ENCODE measurements at regions not wholly inside any gene's neighbourhood (a gene's known extent, or its start where the extent isn't known, plus 50 kb on each side); places are given as distances from the start of the nearest gene placed in this dataset.
"Not testable (repeated sequence)": the region's sequence is repeated elsewhere in the genome, so short reads cannot be mapped to it uniquely, and the experiment has no call there.

GRCh38 chr12:88707800-88708199, 127.5 kb upstream of the KITLG start:
- DNase-seq (ENCODE audit: low read depth in 2 of 2), result no peak

DNA sequence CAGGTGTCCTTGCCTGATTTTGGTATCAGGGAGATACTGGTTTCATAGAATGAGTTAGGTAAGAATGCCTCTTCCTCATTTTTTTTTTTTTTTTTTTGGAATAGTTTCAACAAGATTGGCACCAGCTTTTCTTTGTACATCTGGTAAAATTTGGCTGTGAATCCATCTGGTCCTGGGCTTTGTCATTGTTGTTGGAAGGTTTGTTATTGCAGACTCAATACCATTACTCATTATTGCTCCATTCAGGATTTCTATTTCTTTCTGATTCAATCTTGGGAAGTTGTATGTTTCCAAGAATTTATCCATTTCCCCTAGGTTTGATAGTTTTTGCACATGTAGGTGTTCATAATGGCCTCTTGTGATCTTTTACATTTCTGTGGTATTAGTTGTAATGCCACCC, 126.0 kb upstream of the KITLG start:
- no peak for DNase-seq (ENCODE audit: low read depth in 2 of 2)

DNA sequence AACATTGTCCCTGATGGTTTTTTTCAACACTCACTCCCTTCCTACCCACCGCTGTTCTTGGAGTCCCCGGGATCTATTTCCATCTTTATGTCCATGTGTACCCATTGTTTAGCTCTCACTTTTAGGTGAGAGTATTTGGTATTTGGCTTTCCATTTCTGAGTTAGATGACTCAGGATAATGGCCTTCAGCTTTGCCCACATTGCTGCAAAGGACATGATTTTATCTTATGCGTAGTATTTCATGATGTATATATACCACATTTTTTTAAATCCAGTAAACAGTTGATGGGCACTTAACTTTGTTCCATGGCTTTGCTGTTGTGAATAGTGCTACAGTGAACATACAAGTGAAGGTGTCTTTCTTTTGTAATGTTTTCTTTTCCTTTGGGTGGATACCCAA, 123.5 kb upstream of the KITLG start:
- DNase-seq (ENCODE audit: low read depth in 2 of 2), result no peak

DNA sequence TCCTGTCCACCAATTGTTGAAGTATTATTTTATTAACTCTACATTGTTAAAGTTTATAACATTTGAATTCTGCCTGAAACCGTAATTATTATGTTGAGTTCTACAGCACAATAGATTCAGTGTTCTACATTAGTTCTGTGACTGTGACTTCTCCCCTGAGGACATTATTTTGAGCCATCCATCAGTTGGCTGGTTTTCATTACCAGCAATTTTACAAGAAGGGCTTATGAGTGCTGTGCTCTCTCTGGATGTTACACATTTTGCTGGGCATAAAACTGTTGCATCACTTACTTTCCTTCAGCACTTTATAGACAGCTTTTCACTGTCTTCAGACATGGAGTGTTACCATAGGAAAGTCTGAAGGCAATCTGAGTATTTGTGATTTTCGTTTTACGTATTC, 118.2 kb upstream of the KITLG start:
- no peak for DNase-seq (ENCODE audit: low read depth in 2 of 2)

DNA sequence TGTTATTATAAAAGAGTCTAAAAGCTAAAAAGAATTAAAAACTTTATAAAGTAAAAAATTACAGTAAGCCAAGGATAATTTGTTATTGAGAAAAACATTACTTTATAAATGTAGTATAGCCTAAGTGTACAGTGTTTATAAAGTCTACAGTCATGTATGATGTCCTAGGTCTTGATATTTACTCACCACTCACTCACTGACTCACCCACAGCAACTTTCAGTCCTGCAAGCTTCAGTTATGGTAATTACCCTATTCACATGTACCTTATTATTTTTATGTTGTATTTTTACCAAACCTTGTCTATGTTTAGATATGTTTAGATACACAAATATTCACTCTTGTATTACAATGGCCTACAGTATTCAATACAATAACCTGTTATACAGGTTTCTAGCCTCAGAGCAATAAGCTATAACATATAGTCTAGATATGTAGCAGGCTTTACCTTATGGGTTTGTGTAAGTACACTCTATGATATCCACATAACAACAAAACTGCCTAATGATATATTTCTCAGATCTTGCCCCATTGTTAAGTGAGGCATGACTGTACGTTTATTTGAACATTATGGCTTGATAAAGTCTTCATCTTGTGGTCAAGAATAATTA, 113.7 kb upstream of the KITLG start:
- no peak for DNase-seq (ENCODE audit: low read depth in 2 of 2)

GRCh38 chr12:88691811-88692210, 111.5 kb upstream of the KITLG start:
- no peak for DNase-seq (ENCODE audit: low read depth in 2 of 2)

GRCh38 chr12:88684610-88685009, 104.3 kb upstream of the KITLG start:
- no peak for DNase-seq (ENCODE audit: low read depth in 2 of 2)

GRCh38 chr12:88684170-88684569, 103.9 kb upstream of the KITLG start:
- DNase-seq (ENCODE audit: low read depth in 2 of 2), result no peak

- DNase-seq (ENCODE audit: low read depth in 2 of 2), result no peak
These were observed 103.4 kb upstream of the KITLG start for GRCh38 chr12:88683628-88684027.

DNA sequence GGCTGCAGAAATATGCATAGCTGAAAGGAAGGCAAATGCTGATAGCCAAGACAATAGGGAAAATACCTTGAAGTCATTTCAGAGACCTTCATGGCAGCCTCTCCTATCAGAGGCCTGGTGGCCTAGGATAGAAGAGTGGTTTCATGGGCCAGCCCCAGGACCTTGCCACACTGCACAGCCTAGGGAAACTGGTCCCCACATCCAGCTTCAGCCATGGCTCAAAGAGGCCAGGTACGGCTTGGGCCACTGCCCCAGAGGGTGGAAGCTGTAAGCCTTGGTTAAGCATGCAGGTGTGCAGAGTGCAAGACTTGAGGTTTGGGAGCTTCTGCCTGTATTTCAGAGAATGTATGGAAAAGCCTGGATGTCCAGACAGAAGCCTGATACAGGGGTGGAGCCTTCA, 101.0 kb upstream of the KITLG start:
- DNase-seq (ENCODE audit: low read depth in 2 of 2), result no peak

GRCh38 chr12:88677464-88677863, 97.2 kb upstream of the KITLG start:
- no peak for DNase-seq (ENCODE audit: low read depth in 2 of 2)

GRCh38 chr12:88667615-88668014, 87.3 kb upstream of the KITLG start:
- DNase-seq (ENCODE audit: low read depth in 2 of 2), result not testable (repeated sequence)

DNA sequence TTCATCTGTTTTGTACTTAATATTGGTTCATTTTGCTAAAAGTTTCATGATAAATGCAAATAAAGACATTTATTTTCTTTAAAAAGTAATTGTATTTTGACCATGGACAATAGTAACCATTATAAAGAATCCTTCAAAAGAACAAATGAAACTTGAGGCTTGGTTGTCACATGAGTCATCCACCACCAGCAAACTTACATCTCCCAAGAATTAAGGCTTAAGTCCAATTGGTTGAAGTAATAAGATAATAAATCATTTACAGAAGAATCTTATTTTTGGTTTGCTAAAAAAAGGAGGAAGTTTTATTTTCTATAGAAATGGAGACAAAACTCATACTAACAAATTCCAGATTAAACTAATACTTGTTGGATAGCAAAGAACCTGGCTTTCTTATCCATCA, 84.8 kb upstream of the KITLG start:
- no peak for DNase-seq (ENCODE audit: low read depth in 2 of 2)

DNA sequence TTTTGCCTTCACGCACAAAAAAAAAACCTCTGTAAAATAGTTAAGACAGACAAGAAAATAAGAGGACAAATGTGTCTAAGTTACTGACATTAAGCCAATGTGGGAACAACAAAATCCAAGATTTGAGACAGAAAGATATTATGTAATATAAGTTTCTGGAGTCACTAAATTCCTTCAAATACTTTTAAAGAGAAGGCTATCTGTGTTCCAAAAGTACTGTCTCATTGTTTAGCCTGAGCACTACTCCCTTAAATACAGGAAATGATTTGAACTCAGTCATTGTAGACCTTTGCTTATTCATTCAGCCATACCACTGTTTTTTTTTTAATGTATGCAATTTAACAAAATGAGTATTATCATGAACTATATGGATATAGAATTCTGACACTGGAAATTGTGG, 82.7 kb upstream of the KITLG start:
- no peak for DNase-seq (ENCODE audit: low read depth in 2 of 2)

GRCh38 chr12:88662093-88662492, 81.8 kb upstream of the KITLG start:
- no peak for DNase-seq (ENCODE audit: low read depth in 2 of 2)

DNA sequence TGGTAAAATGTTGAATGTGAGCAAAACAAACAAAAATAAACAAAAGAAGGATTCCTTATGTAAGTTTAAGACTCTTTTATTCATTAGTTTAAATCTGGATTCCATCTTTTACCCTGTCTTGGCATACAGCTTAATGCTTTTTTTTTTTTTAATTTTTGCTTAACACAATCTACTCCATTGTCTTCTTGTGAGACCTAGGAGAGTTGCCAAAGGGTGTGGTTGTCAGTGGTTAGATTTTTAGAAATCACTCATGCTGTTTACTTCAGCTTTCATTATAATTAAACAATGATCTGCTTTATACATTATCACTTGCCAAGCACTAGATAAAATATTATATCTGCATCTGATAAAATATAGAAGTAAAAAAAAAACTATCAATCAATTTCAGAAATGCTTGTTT, 77.7 kb upstream of the KITLG start:
- no peak for DNase-seq (ENCODE audit: low read depth in 2 of 2)

DNA sequence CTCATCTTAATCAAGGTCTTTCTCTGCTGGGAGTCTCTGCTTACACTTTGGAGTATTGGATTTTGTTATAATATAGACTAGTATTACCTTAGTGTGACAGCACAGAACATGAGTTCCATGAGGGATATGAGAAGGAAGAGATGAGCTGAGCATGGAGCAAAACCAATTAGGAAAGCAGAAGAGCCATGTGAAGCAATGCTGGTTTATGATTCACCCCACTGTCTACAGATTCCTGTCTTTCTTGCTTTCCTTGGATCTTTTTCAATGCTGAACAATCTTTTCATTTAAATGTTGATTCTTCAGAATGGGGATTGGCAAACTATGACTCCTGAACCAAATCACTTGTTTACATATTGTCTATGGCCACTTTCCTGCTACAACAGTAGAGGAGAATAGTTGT, 70.4 kb upstream of the KITLG start:
- DNase-seq (ENCODE audit: low read depth in 2 of 2), result no peak

- DNase-seq (ENCODE audit: low read depth in 2 of 2), result no peak
These were observed 68.4 kb upstream of the KITLG start for GRCh38 chr12:88648625-88649024.

DNA sequence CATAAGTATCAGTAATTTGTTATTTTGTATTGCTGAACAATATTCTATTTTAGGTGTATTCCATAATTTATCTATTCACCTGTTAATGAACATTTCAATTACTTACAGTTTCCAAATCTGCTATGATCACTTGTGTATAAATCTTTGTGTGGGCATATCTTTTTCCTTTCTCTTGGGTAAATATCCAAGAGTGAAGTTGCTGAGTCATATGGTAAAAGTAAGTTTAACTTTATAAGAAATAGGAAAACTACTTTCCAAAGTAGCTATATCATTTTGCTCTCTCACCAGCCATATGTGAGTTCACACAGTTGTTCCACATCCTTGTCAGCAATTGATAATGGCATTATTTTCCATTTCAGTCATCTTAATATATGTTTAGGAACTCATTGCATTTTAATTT, 66.6 kb upstream of the KITLG start:
- no peak for DNase-seq (ENCODE audit: low read depth in 2 of 2)

DNA sequence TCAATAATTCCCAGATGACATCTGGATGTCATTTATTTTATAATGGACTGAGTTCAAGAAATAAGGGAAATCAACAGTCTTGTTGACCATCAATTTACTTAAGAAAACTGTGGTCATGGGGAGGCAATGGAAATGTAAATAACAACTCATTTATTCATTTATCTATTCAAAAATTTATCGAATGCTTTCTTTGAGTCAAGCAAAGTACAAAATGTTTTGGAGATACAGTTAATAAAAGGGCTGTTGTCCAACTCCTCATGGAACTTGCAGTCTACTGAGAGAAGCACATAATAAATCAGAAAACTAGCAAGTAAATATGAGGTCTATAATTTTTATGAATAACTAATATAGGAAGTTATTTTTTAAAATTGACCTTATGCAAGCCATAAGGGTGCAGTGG, 65.5 kb upstream of the KITLG start:
- no peak for DNase-seq (ENCODE audit: low read depth in 2 of 2)

- DNase-seq (ENCODE audit: low read depth in 2 of 2), result no peak
These were observed 64.9 kb upstream of the KITLG start for GRCh38 chr12:88644946-88645702.

DNA sequence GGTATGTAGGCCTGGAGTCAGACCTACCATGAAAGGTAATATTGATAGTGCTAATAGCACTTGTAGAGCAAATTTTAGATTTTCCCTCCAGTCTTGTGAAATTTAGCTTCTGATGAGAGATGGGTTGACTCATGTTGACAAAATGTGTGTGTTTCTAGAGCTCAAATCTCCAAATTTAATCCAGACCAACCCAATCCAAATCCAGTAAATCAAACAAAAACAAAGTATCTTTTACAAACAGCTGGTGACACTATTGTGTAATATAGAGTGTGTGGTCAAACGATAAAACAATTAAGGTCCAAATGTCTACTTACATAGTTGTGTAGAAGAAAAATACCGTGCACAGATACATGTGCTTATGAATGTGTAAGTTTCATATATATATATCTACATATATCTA, 63.4 kb upstream of the KITLG start:
- DNase-seq (ENCODE audit: low read depth in 2 of 2), result no peak

- DNase-seq (ENCODE audit: low read depth in 2 of 2), result no peak
These were observed 62.6 kb upstream of the KITLG start for GRCh38 chr12:88642675-88643431.
